ENCODE measurements at regions not wholly inside any gene's neighbourhood (a gene's known extent, or its start where the extent isn't known, plus 50 kb on each side); places are given as distances from the start of the nearest gene placed in this dataset.

GRCh38 chr21:27525780-27526179 is 558.9 kb upstream of the ADAMTS5 start:
- TF ChIP-seq CTCF (conservative IDR thresholded peaks at IDR 0.05 in 1 of 2, IDR thresholded peaks at IDR 0.05 in 1 of 2; ENCODE audit: extremely low read depth in 1 of 2, insufficient read depth in 1 of 2, low read depth in 1 of 2, low read length in 2 of 2), result no peak
- TF ChIP-seq EZH2 (IDR thresholded peaks at IDR 0.05; ENCODE audit: borderline replicate concordance, low read length), result no peak
